K562 (cell line): ENCODE measurements at regions not wholly inside any gene's neighbourhood (a gene's known extent, or its start where the extent isn't known, plus 50 kb on each side); places are given as distances from the start of the nearest gene placed in this dataset.

Experiments used
- ATAC-seq: fragments of 200-7000 bp; cut with Tn5 transposase; 3 replicates; pipeline ENCODE4 v1.9.1; 2020; ENCODE audit warnings: moderate library complexity
- BruUV-seq: library from RNA; stranded (reverse); fragments of 400-500 nt; replicated peaks from 2 replicates; lab custom pipeline; 2021; lab: Mats Ljungman, UMichigan
- CTCF ChIA-PET: fragments of 300-600 bp; formaldehyde crosslinking; extraction: SDS; loops from one replicate; lab custom pipeline; 2021; ENCODE audit warnings: low intra/inter-chr PET ratio; lab: Yijun Ruan, JAX
- POLR2A ChIA-PET: fragments of 300-600, 350-650 bp; sonication (Branson Sonifier 250); formaldehyde crosslinking; extraction: SDS; loops from one replicate; lab custom pipeline; 2021; ENCODE audit warnings: antibody characterized with exemption, inconsistent platforms; lab: Yijun Ruan, JAX
- DNase-seq, 4 experiments: peaks; one replicate each; pipeline versions ENCODE4 v3.0.0 to v3.0.0-alpha.2; 2011 to 2018; ENCODE audit warnings: low spot score in 3 of 4, mixed read lengths in 3 of 4; ENCODE audit errors: extremely low read depth in 1 of 4
- FAIRE-seq: peaks from 2 replicates; lab custom pipeline; 2011; peaks lifted over from hg19 to GRCh38; lab: Jason Lieb, UNC
- H2AFZ ChIP-seq: 2 replicates; pipeline ENCODE4 v1.6.0; 2011; ENCODE audit warnings: low read depth, low read length, control low read depth, inconsistent platforms
- H3K27ac ChIP-seq: fragments of 200-600 bp; 3 replicates; pipeline ENCODE4 v1.8.0; 2011; ENCODE audit warnings: low read depth, mild to moderate bottlenecking, control low read depth, inconsistent platforms, low read length, moderate library complexity, mixed read lengths; ENCODE audit errors: extremely low read depth
- H3K27me3 ChIP-seq, 2 experiments: fragments of 300-600 bp in 1 of 2; 2 replicates in 1 of 2; 3 replicates in 1 of 2; pipeline versions ENCODE4 v1.6.0 to v1.8.0; 2011; ENCODE audit warnings: inconsistent platforms in 2 of 2, low read length in 2 of 2, mild to moderate bottlenecking in 1 of 2, mixed read lengths in 1 of 2, moderate library complexity in 1 of 2; ENCODE audit not compliant: control insufficient read depth in 2 of 2, insufficient read depth in 2 of 2
- H3K36me3 ChIP-seq: fragments of 300-600 bp; 3 replicates; pipeline ENCODE4 v1.8.0; 2011; ENCODE audit warnings: mild to moderate bottlenecking, low read length, inconsistent platforms; ENCODE audit not compliant: control insufficient read depth, insufficient read depth
- H3K4me1 ChIP-seq, 2 experiments: fragments of 200-600 bp in 1 of 2; replicated peaks in 1 of 2; 2 replicates in 1 of 2; 3 replicates in 1 of 2; pipeline versions ENCODE4 v1.5.1 to v1.8.0; 2011; ENCODE audit warnings: inconsistent platforms in 2 of 2, low read length in 2 of 2, mild to moderate bottlenecking in 1 of 2, mixed read lengths in 1 of 2, moderate library complexity in 1 of 2; ENCODE audit not compliant: control insufficient read depth in 2 of 2, insufficient read depth in 2 of 2
- H3K4me2 ChIP-seq: 2 replicates; pipeline ENCODE4 v1.6.1; 2011; ENCODE audit warnings: low read length, control low read depth, inconsistent platforms, mixed read lengths; ENCODE audit not compliant: insufficient read depth
- H3K4me3 ChIP-seq: fragments of 200-600 bp; sonication (generic), shearing (Covaris generic); 2 replicates; pipeline ENCODE4 v1.5.1; 2016; ENCODE audit warnings: control low read depth, inconsistent platforms
- H3K79me2 ChIP-seq: fragments of 200-600 bp; 3 replicates; pipeline ENCODE4 v1.8.0; 2011; ENCODE audit warnings: low read length, inconsistent platforms; ENCODE audit not compliant: control insufficient read depth, insufficient read depth
- H3K9ac ChIP-seq, 2 experiments: 2 replicates each; pipeline versions ENCODE4 v1.6.0 to v1.6.1; 2011; ENCODE audit warnings: low read depth in 2 of 2, low read length in 2 of 2, control low read depth in 1 of 2, inconsistent platforms in 1 of 2, mild to moderate bottlenecking in 1 of 2, mixed read lengths in 1 of 2; ENCODE audit not compliant: insufficient read depth in 1 of 2
- H3K9me1 ChIP-seq: one replicate; pipeline ENCODE4 v1.6.0; 2011; ENCODE audit warnings: inconsistent platforms, mild to moderate bottlenecking, low read length, moderate library complexity; ENCODE audit not compliant: control insufficient read depth, insufficient read depth
- H3K9me3 ChIP-seq: replicated peaks from 2 replicates; pipeline ENCODE4 v1.5.1; 2011; ENCODE audit warnings: low read depth, low read length, inconsistent platforms; ENCODE audit not compliant: control insufficient read depth, insufficient read depth
- H4K20me1 ChIP-seq: replicated peaks from 2 replicates; pipeline ENCODE4 v1.6.1; 2011; ENCODE audit warnings: low read length, inconsistent platforms, mixed read lengths; ENCODE audit not compliant: control insufficient read depth, insufficient read depth
- BCOR ChIP-seq: fragments of 450-650 bp; IDR thresholded peaks from 2 replicates; pipeline ENCODE4 v1.6.1; 2016
- ETS2 ChIP-seq: IDR thresholded peaks from 2 replicates; pipeline ENCODE4 v1.6.1; 2016; ENCODE audit warnings: borderline replicate concordance, missing genetic modification characterization, mild to moderate bottlenecking, moderate library complexity, missing compliant biosample characterization; ENCODE audit not compliant: poor library complexity, severe bottlenecking
- NCOA1 ChIP-seq: fragments of 450-650 bp; IDR thresholded peaks from 2 replicates; pipeline ENCODE4 v1.6.1; 2016; ENCODE audit warnings: low read depth
- NELFE ChIP-seq: IDR thresholded peaks from 2 replicates; pipeline ENCODE4 v1.6.1; 2011; ENCODE audit warnings: mild to moderate bottlenecking; ENCODE audit not compliant: insufficient read depth, insufficient read length
- PTRF ChIP-seq: fragments of 450-650 bp; IDR thresholded peaks from 2 replicates; pipeline ENCODE4 v1.6.1; 2016; ENCODE audit warnings: mild to moderate bottlenecking, missing genetic modification characterization, missing compliant biosample characterization
- SAFB ChIP-seq: fragments of 200-400 bp; formaldehyde crosslinking; IDR thresholded peaks from 2 replicates; pipeline ENCODE4 v1.6.1; 2017; ENCODE audit warnings: low read depth, low read length, borderline replicate concordance
- U2AF1 ChIP-seq: fragments of 200-400 bp; formaldehyde crosslinking; optimal IDR thresholded peaks from 2 replicates; pipeline ENCODE3; 2017; ENCODE audit warnings: mild to moderate bottlenecking, low read depth, low read length, moderate library complexity
- ZNF175 ChIP-seq: fragments of 200-800 bp; sonication (Bioruptor generic); IDR thresholded peaks from 2 replicates; pipeline ENCODE4 v1.6.1; 2016; ENCODE audit warnings: low read depth, mild to moderate bottlenecking, missing genetic modification characterization, missing compliant biosample characterization
- WGBS: fragments of 100-300 bp; shearing (Covaris generic); methylation state at CpG from one replicate; pipeline ENCODE4 v1.1.6; 2016; ENCODE audit warnings: low coverage, mixed read lengths; ENCODE audit not compliant: insufficient coverage; ENCODE audit errors: missing lambda C conversion rate; 5-methylcytosine and 5-hydroxymethylcytosine counted together
- in situ Hi-C: fragments of 300-500 bp; cut with MboI; formaldehyde crosslinking; loops from 4 replicates; pipeline ENCODE4 v1.15.0; 2018; ENCODE audit warnings: inconsistent platforms, mixed read lengths
- intact Hi-C: fragments of 100-400 bp; cut with micrococcal nuclease; formaldehyde crosslinking; loops from 2 replicates; pipeline ENCODE4 v1.14.2; 2022
- TF ChIP-seq, protein P1 (sequence below): sonication (generic); formaldehyde crosslinking; IDR thresholded peaks from 2 replicates; pipeline ENCODE4 v1.8.0; 2022; ENCODE audit warnings: mild to moderate bottlenecking, low read depth, missing genetic modification reagents

- no peaks in the 10 kb centered on the region for H4K20me1 ChIP-seq
- intact Hi-C loops (no loop called here), in situ Hi-C loops (loop anchor here (25.0 kb wide), 1 partner anchor 195 kb away; no protein-coding TSS in a partner anchor)
- DNase-seq, result no peak
- no peaks in the 10 kb centered on the region for H3K36me3 ChIP-seq
- H2AFZ ChIP-seq, result no peak overlapping the region
- no peak for FAIRE-seq
- no peaks in the 10 kb centered on the region for H3K4me1 ChIP-seq
- WGBS, result 17% methylated on average over 2 of the region's 2 CpGs
- H3K27me3 ChIP-seq, result peaks cover 2 to 9% of the 10 kb centered on the region in 2 experiments; a peak in 2 of 5 replicates
- no peak overlapping the region for H3K9ac ChIP-seq
- no peak for ATAC-seq
- H3K9me3 ChIP-seq, result no peaks in the 10 kb centered on the region
- H3K4me2 ChIP-seq, result no peak overlapping the region
- no peak overlapping the region for H3K27ac ChIP-seq
- no peaks in the 10 kb centered on the region for H3K79me2 ChIP-seq
- no peak overlapping the region for H3K4me3 ChIP-seq
- POLR2A ChIA-PET, result interaction anchor here (0.7 kb wide), 1 partner anchor 9 kb away, joined by 3 read pairs; no protein-coding TSS in a partner anchor
- H3K9me1 ChIP-seq, result no peaks in the 10 kb centered on the region
- CTCF ChIA-PET, result no interaction called here
- TF ChIP-seq PTRF (tag), result no peak
- no peak for TF ChIP-seq NCOA1
- TF ChIP-seq SAFB, result no peak
- no peak for TF ChIP-seq U2AF1
- TF ChIP-seq NELFE, result no peak
- TF ChIP-seq ZNF175 (CRISPR knock-in tag), result no peak
- no peak for TF ChIP-seq BCOR
- TF ChIP-seq, protein P1, sequence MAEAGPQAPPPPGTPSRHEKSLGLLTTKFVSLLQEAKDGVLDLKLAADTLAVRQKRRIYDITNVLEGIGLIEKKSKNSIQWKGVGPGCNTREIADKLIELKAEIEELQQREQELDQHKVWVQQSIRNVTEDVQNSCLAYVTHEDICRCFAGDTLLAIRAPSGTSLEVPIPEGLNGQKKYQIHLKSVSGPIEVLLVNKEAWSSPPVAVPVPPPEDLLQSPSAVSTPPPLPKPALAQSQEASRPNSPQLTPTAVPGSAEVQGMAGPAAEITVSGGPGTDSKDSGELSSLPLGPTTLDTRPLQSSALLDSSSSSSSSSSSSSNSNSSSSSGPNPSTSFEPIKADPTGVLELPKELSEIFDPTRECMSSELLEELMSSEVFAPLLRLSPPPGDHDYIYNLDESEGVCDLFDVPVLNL (CRISPR knock-in tag), result no peak
- TF ChIP-seq ETS2 (tag), result no peak
- BruUV-seq, result no TSS peak
Observed at GRCh38 chr3:17832016-17832415, 89.6 kb upstream of the TBC1D5 start.
